SK-N-SH (cell line): ENCODE measurements at regions not wholly inside any gene's neighbourhood (a gene's known extent, or its start where the extent isn't known, plus 50 kb on each side); places are given as distances from the start of the nearest gene placed in this dataset.

Experiments
- CTCF ChIA-PET: fragments of 300-600, 350-600 bp; formaldehyde crosslinking; extraction: SDS; loops from one replicate; lab custom pipeline; 2021; lab: Yijun Ruan, JAX
- POLR2A ChIA-PET: fragments of 350-600 bp; sonication (Branson Sonifier 250); formaldehyde crosslinking; extraction: SDS; loops from one replicate; lab custom pipeline; 2020; ENCODE audit warnings: antibody characterized with exemption, inconsistent platforms; lab: Yijun Ruan, JAX
- DNase-seq: peaks from one replicate; pipeline ENCODE4 v3.0.0; 2012
- H2AFZ ChIP-seq: fragments of 200-600 bp; sonication (generic); 2 replicates; pipeline ENCODE4 v1.8.1; 2016; ENCODE audit warnings: antibody characterized with exemption, mild to moderate bottlenecking, low read depth
- H3F3A ChIP-seq: fragments of 200-600 bp; sonication (generic); replicated peaks from 2 replicates; pipeline ENCODE3; 2016; ENCODE audit warnings: antibody characterized with exemption, mild to moderate bottlenecking; ENCODE audit not compliant: insufficient read depth
- H3K27ac ChIP-seq, 2 experiments: fragments of 200-500 bp in 1 of 2; fragments of 200-600 bp in 1 of 2; sonication (Bioruptor generic) in 1 of 2; sonication (generic), shearing (Covaris generic) in 1 of 2; 2 replicates each; pipeline versions ENCODE4 v1.5.1 to v1.6.1; 2014 to 2016; ENCODE audit warnings: low read depth in 2 of 2, inconsistent platforms in 1 of 2, low read length in 1 of 2, mild to moderate bottlenecking in 1 of 2, mixed read lengths in 1 of 2
- H3K27me3 ChIP-seq: fragments of 200-600 bp; sonication (generic), shearing (Covaris generic); 2 replicates; pipeline ENCODE4 v1.6.1; 2016; ENCODE audit warnings: mixed run types; ENCODE audit not compliant: insufficient read depth
- H3K36me3 ChIP-seq, 2 experiments: fragments of 200-500 bp in 1 of 2; fragments of 200-600 bp in 1 of 2; sonication (Bioruptor generic) in 1 of 2; sonication (generic) in 1 of 2; replicated peaks in 1 of 2; 2 replicates each; pipeline versions ENCODE3 to v1.5.1; 2014 to 2016; ENCODE audit warnings: low read length in 1 of 2, mild to moderate bottlenecking in 1 of 2; ENCODE audit not compliant: insufficient read depth in 2 of 2, control insufficient read depth in 1 of 2
- H3K4me1 ChIP-seq, 2 experiments: fragments of 200-500 bp in 1 of 2; fragments of 200-600 bp in 1 of 2; sonication (Bioruptor generic) in 1 of 2; sonication (generic), shearing (Covaris generic) in 1 of 2; 2 replicates each; pipeline versions ENCODE4 v1.5.1 to v1.6.1; 2014 to 2016; ENCODE audit warnings: low read depth in 1 of 2, low read length in 1 of 2, mixed run types in 1 of 2; ENCODE audit not compliant: insufficient read depth in 2 of 2, control insufficient read depth in 1 of 2
- H3K4me2 ChIP-seq: fragments of 200-600 bp; sonication (generic), shearing (Covaris generic); 2 replicates; pipeline ENCODE4 v1.6.1; 2017; ENCODE audit warnings: mixed run types
- H3K4me3 ChIP-seq, 2 experiments: fragments of 200-500 bp in 1 of 2; fragments of 200-600 bp in 1 of 2; sonication (Bioruptor generic) in 1 of 2; sonication (generic), shearing (Covaris generic) in 1 of 2; 2 replicates each; pipeline versions ENCODE4 v1.5.1 to v1.8.1; 2014 to 2016; ENCODE audit warnings: low read depth in 2 of 2, inconsistent platforms in 1 of 2, low read length in 1 of 2, mild to moderate bottlenecking in 1 of 2, mixed read lengths in 1 of 2, moderate library complexity in 1 of 2
- H3K79me2 ChIP-seq: fragments of 200-600 bp; sonication (generic); 2 replicates; pipeline ENCODE4 v1.8.1; 2017; ENCODE audit warnings: mild to moderate bottlenecking; ENCODE audit not compliant: insufficient read depth
- H3K9ac ChIP-seq: fragments of 200-600 bp; sonication (generic); 2 replicates; pipeline ENCODE4 v1.6.1; 2017; ENCODE audit warnings: mixed run types
- H3K9me2 ChIP-seq: fragments of 200-600 bp; sonication (generic); 2 replicates; pipeline ENCODE4 v1.6.1; 2017; ENCODE audit warnings: mixed run types
- H3K9me3 ChIP-seq: fragments of 200-600 bp; sonication (generic); 2 replicates; pipeline ENCODE4 v1.6.1; 2017; ENCODE audit warnings: mixed run types, mild to moderate bottlenecking, moderate library complexity
- H4K20me1 ChIP-seq: fragments of 200-600 bp; sonication (generic); 2 replicates; pipeline ENCODE4 v1.6.1; 2017; ENCODE audit warnings: mild to moderate bottlenecking, mixed run types; ENCODE audit not compliant: insufficient read depth
- ELF1 ChIP-seq: IDR thresholded peaks from 2 replicates; pipeline ENCODE4 v1.4.0; 2012
- EP300 ChIP-seq, 2 experiments: IDR thresholded peaks; 2 replicates each; pipeline versions ENCODE4 v1.4.0 to v1.6.1; 2012; ENCODE audit warnings: borderline replicate concordance in 1 of 2, low read depth in 1 of 2, low read length in 1 of 2
- FOSL2 ChIP-seq: IDR thresholded peaks from 2 replicates; pipeline ENCODE4 v1.4.0; 2012; ENCODE audit warnings: low read depth, mild to moderate bottlenecking, moderate library complexity, borderline replicate concordance
- FOXM1 ChIP-seq: IDR thresholded peaks from 2 replicates; pipeline ENCODE4 v1.4.0; 2012; ENCODE audit warnings: low read depth, mild to moderate bottlenecking
- GATA2 ChIP-seq: sonication (generic); formaldehyde crosslinking; IDR thresholded peaks from 2 replicates; pipeline ENCODE4 v1.5.0; 2020; ENCODE audit warnings: mild to moderate bottlenecking, missing genetic modification reagents
- JUND ChIP-seq: IDR thresholded peaks from 2 replicates; pipeline ENCODE4 v1.4.0; 2012
- MEF2A ChIP-seq: IDR thresholded peaks from 2 replicates; pipeline ENCODE4 v1.4.0; 2012; ENCODE audit warnings: low read depth, borderline replicate concordance
- POLR2AphosphoS5 ChIP-seq: IDR thresholded peaks from 2 replicates; pipeline ENCODE4 v1.6.1; 2012; ENCODE audit warnings: low read depth, low read length
- RFX5 ChIP-seq: IDR thresholded peaks from 2 replicates; pipeline ENCODE4 v1.6.1; 2012; ENCODE audit warnings: mild to moderate bottlenecking, improper control_type of control experiment, low read length
- SMC3 ChIP-seq: IDR thresholded peaks from 2 replicates; pipeline ENCODE4 v1.6.1; 2012; ENCODE audit warnings: low read depth, low read length, improper control_type of control experiment
- TAF1 ChIP-seq: IDR thresholded peaks from 2 replicates; pipeline ENCODE4 v1.6.1; 2012; ENCODE audit warnings: low read depth, mild to moderate bottlenecking, low read length, moderate library complexity, borderline replicate concordance
- WGBS: methylation state at CpG from one replicate; pipeline ENCODE4 v1.1.6; 2017; ENCODE audit warnings: low lambda C conversion rate; 5-methylcytosine and 5-hydroxymethylcytosine counted together
- TF ChIP-seq, protein P1 (sequence below): IDR thresholded peaks from 2 replicates; pipeline ENCODE4 v1.4.0; 2012; ENCODE audit warnings: low read depth, borderline replicate concordance
- TF ChIP-seq, protein P2 (sequence below): fragments of 150-350 bp; IDR thresholded peaks from 2 replicates; pipeline ENCODE4 v1.6.1; 2016; ENCODE audit warnings: mild to moderate bottlenecking, low read depth, low read length
- TF ChIP-seq, protein P3 (sequence below): fragments of 200-600 bp; sonication (generic); IDR thresholded peaks from 2 replicates; pipeline ENCODE4 v1.6.1; 2017; ENCODE audit warnings: antibody characterized with exemption, mild to moderate bottlenecking, moderate library complexity
- TF ChIP-seq, protein P4 (sequence below): IDR thresholded peaks from 2 replicates; pipeline ENCODE4 v1.4.0; 2012; ENCODE audit warnings: low read depth, borderline replicate concordance

DNA sequence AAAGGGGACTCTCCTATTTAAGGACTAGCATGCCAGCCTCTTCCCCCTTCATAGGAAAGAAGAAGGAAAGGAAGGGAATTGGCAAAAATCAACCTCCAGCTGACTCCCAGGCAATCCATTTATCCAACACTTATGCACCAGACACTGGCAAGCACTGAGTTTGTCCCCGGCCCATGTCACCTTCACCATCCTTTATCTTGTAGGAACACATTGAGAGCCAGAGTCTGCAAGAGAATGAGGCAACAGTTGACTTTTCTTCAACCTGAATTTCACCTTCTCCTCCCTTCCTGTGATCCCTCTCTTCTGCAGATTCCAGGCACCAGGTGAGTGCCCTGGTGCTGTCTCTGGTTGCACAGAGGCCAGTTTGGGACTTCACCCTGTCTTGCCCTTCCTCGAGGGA is 264.3 kb upstream of the ECI2 start:
- POLR2A ChIA-PET: no interaction called here
- 12% methylated on average over 2 of the region's 2 CpGs for WGBS
- TF ChIP-seq SMC3 (no peak), EP300 (IDR thresholded peaks at IDR 0.05; ENCODE audit: borderline replicate concordance in 1 of 2, low read depth in 1 of 2, low read length in 1 of 2) (no peak), FOXM1 (no peak), RFX5 (no peak), ELF1 (no peak), MEF2A (no peak), GATA2 (no peak), FOSL2 (no peak), TAF1 (no peak), JUND (no peak), POLR2AphosphoS5 (no peak)
- TF ChIP-seq, protein P1, sequence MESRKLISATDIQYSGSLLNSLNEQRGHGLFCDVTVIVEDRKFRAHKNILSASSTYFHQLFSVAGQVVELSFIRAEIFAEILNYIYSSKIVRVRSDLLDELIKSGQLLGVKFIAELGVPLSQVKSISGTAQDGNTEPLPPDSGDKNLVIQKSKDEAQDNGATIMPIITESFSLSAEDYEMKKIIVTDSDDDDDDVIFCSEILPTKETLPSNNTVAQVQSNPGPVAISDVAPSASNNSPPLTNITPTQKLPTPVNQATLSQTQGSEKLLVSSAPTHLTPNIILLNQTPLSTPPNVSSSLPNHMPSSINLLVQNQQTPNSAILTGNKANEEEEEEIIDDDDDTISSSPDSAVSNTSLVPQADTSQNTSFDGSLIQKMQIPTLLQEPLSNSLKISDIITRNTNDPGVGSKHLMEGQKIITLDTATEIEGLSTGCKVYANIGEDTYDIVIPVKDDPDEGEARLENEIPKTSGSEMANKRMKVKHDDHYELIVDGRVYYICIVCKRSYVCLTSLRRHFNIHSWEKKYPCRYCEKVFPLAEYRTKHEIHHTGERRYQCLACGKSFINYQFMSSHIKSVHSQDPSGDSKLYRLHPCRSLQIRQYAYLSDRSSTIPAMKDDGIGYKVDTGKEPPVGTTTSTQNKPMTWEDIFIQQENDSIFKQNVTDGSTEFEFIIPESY: no peak
- TF ChIP-seq, protein P2, sequence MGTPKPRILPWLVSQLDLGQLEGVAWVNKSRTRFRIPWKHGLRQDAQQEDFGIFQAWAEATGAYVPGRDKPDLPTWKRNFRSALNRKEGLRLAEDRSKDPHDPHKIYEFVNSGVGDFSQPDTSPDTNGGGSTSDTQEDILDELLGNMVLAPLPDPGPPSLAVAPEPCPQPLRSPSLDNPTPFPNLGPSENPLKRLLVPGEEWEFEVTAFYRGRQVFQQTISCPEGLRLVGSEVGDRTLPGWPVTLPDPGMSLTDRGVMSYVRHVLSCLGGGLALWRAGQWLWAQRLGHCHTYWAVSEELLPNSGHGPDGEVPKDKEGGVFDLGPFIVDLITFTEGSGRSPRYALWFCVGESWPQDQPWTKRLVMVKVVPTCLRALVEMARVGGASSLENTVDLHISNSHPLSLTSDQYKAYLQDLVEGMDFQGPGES: no peak
- TF ChIP-seq, protein P3, sequence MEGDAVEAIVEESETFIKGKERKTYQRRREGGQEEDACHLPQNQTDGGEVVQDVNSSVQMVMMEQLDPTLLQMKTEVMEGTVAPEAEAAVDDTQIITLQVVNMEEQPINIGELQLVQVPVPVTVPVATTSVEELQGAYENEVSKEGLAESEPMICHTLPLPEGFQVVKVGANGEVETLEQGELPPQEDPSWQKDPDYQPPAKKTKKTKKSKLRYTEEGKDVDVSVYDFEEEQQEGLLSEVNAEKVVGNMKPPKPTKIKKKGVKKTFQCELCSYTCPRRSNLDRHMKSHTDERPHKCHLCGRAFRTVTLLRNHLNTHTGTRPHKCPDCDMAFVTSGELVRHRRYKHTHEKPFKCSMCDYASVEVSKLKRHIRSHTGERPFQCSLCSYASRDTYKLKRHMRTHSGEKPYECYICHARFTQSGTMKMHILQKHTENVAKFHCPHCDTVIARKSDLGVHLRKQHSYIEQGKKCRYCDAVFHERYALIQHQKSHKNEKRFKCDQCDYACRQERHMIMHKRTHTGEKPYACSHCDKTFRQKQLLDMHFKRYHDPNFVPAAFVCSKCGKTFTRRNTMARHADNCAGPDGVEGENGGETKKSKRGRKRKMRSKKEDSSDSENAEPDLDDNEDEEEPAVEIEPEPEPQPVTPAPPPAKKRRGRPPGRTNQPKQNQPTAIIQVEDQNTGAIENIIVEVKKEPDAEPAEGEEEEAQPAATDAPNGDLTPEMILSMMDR: no peak
- TF ChIP-seq, protein P4, sequence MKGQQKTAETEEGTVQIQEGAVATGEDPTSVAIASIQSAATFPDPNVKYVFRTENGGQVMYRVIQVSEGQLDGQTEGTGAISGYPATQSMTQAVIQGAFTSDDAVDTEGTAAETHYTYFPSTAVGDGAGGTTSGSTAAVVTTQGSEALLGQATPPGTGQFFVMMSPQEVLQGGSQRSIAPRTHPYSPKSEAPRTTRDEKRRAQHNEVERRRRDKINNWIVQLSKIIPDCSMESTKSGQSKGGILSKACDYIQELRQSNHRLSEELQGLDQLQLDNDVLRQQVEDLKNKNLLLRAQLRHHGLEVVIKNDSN: no peak

More for the DNA sequence above, 264.3 kb upstream of the ECI2 start:
- Histone ChIP-seq H3K4me3 (no peak overlapping the region), H3K4me2 (no peak overlapping the region), H3K36me3 (no peaks in the 10 kb centered on the region), H3K9ac (no peak overlapping the region), H3F3A (no peaks in the 10 kb centered on the region), H2AFZ (no peak overlapping the region), H3K9me2 (no peaks in the 10 kb centered on the region), H3K9me3 (no peaks in the 10 kb centered on the region), H3K27me3 (no peaks in the 10 kb centered on the region; the same call in 1 of the 2 replicates), H3K4me1 (peaks cover 0 to 2% of the 10 kb centered on the region in 2 experiments; a peak in 1 of 4 replicates), H3K27ac (no peak overlapping the region), H3K79me2 (no peaks in the 10 kb centered on the region), H4K20me1 (no peaks in the 10 kb centered on the region)
- no peak for DNase-seq
- CTCF ChIA-PET: no interaction called here
